Activated CD8-positive, alpha-beta memory T cell treated with anti-CD3 and anti-CD28 coated beads, Interleukin-2, amount 10 ng/mL, durations not matched to agents 7 days and 5 days (primary cell): ENCODE measurements at regions not wholly inside any gene's neighbourhood (a gene's known extent, or its start where the extent isn't known, plus 50 kb on each side); places are given as distances from the start of the nearest gene placed in this dataset.

Source experiments
- ATAC-seq: fragments of 150-1000 bp; cut with Tn5 transposase; one replicate; pipeline ENCODE4 v1.10.0; 2021; ENCODE audit warnings: moderate library complexity
- CTCF ChIA-PET: fragments of 350-600 bp; sonication (Branson Sonifier 250); formaldehyde crosslinking; loops from one replicate; lab custom pipeline; 2021; ENCODE audit warnings: antibody characterized with exemption; lab: Charles Lee
- DNase-seq: peaks from one replicate; pipeline ENCODE4 v3.0.0-alpha.2; 2020
- H3K27ac Mint-ChIP-seq: one replicate; pipeline ENCODE4 v1.8.0; 2021; ENCODE audit warnings: mild to moderate bottlenecking, mixed read lengths
- H3K27me3 Mint-ChIP-seq: one replicate; pipeline ENCODE4 v1.8.0; 2021; ENCODE audit warnings: mixed read lengths
- H3K36me3 Mint-ChIP-seq: one replicate; pipeline ENCODE4 v1.8.0; 2021; ENCODE audit warnings: mild to moderate bottlenecking, mixed read lengths
- H3K4me1 Mint-ChIP-seq: one replicate; pipeline ENCODE4 v1.8.0; 2021; ENCODE audit warnings: mixed read lengths
- H3K4me3 Mint-ChIP-seq: one replicate; pipeline ENCODE4 v1.8.0; 2021; ENCODE audit warnings: mild to moderate bottlenecking, moderate library complexity, mixed read lengths
- H3K9me3 Mint-ChIP-seq: one replicate; pipeline ENCODE4 v1.8.0; 2022; ENCODE audit warnings: low read depth, mixed read lengths

DNA sequence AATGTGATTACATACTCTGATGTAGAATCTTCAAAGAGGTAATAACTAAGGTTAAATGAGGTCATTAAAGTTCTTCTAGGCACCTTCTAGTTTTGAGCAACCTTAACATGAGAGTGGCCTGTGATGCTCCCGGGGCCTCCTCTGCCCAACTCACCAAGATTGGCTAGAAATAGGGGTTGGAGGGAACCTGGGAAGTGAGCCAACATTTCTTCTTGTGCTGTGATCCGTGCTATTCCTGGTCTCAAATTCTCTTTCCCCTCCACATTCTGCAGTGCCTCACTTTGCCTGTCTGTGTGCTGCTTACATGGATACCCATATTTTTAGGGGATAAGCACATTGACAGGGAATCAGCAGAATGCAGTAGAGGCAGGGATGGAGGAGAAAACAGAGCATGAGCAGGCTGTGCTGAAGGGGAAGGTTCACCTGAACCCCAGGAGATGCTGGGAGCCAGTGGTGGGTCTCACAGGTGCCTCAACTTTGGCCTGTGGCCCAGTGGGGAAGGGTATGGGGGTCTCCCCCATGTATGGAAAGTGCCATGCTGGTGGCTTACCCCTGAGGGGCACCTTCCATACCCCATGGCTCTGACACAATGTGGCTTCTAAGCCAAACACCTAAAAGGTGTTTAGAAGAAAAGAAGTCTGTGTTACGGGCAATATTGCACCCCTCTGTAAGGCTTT, 164.7 kb upstream of the CHD6 start:
- ATAC-seq, result no peak
- Mint-ChIP-seq H3K4me1 (no peaks in the 10 kb centered on the region), H3K27me3 (no peaks in the 10 kb centered on the region), H3K36me3 (no peaks in the 10 kb centered on the region), H3K4me3 (no peak overlapping the region), H3K9me3 (no peaks in the 10 kb centered on the region), H3K27ac (no peak overlapping the region)
- no peak for DNase-seq
- CTCF ChIA-PET, result no interaction called here

DNA sequence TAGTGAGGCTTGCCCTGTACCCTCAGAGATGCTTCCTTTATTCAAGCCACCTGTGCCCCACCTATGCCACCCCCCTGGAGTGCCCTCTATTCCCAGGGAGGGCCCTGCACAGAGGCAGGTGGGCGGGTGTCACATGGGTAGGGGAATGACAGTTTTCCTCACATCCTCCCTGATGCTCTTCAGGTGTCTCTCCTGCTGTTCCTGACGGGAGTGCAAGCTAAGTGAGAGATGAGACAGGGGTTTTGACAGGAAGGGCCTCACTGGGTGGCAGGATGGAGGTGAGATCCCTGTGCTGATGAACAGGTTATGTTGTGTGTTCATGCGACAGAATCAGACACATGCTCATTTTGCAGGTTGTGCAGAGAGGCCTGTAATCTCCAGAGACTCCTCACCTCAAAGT, 164.1 kb upstream of the CHD6 start:
- ATAC-seq (no peak), DNase-seq (no peak)
- CTCF ChIA-PET, result no interaction called here
- Mint-ChIP-seq H3K27me3 (no peaks in the 10 kb centered on the region), H3K4me1 (no peaks in the 10 kb centered on the region), H3K4me3 (no peak overlapping the region), H3K36me3 (no peaks in the 10 kb centered on the region), H3K9me3 (no peaks in the 10 kb centered on the region), H3K27ac (no peak overlapping the region)

- CTCF ChIA-PET, result no interaction called here
- no peak for DNase-seq
- Mint-ChIP-seq H3K27ac (no peak overlapping the region), H3K4me1 (no peaks in the 10 kb centered on the region), H3K9me3 (no peaks in the 10 kb centered on the region), H3K27me3 (no peaks in the 10 kb centered on the region), H3K4me3 (no peak overlapping the region), H3K36me3 (no peaks in the 10 kb centered on the region)
- no peak for ATAC-seq
Measured at GRCh38 chr20:41776421-41776820, 158.2 kb upstream of the CHD6 start.

DNA sequence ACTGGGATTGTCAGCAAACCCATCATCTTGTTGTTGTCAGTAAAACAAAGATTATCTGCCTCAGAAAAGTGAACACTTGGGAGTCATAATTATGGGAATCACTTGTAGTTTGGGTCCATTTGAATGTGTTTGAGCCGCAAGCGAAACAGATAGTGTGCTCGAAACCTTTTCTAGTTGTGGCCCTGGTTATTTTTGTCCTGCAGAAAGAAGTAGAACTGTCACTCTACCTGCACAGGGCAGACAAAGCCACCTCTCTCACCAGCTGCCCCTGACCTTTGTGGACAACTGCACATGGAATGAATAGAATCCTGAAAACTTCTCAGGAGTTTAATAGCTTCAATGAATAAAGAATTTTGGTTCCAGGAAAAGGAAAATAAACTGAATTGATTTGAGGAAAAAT, 156.1 kb upstream of the CHD6 start:
- DNase-seq (no peak), ATAC-seq (no peak)
- Mint-ChIP-seq H3K4me1 (no peaks in the 10 kb centered on the region), H3K4me3 (no peak overlapping the region), H3K27me3 (no peaks in the 10 kb centered on the region), H3K27ac (no peak overlapping the region), H3K36me3 (no peaks in the 10 kb centered on the region), H3K9me3 (no peaks in the 10 kb centered on the region)
- CTCF ChIA-PET, result no interaction called here

DNA sequence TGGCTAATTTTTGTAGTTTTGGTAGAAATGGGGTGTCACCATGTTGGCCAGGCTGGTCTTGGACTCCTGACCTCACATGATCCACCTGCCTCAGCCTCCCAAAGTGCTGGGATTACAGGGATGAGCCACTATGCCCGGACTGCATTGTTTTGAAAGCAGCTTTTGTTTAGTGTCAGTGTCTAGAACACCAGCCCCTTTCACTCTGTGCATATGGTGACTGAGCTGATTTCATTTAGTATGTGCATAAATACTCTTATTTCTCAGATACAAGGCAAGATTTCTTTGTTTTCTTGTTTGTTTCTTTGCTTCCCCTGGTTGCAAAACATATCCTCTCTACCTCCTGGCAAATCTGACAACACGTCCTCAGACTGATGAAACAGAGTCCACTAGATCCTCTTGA, 152.8 kb upstream of the CHD6 start:
- Mint-ChIP-seq H3K27me3 (no peaks in the 10 kb centered on the region), H3K9me3 (no peaks in the 10 kb centered on the region)

DNA sequence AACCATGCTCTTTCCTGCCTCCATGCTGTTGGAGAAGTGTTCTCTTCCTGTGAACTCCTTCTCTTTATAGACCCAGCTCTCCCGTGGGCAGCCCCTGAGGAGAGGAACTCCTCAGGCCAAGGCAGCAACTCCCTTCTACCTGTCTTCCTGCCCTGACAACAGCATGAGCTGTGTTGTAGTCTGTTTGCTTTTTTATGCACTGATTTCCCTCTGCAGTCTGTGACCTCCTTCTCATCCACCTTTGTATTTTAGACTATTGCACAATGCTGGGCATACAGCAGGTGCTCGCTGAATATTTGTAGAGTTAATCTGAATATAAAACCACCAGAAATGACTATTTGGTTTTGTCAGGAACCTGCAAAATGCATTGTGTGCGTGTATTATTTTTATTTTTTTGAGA, 152.2 kb upstream of the CHD6 start:
- Mint-ChIP-seq H3K36me3 (no peaks in the 10 kb centered on the region), H3K4me3 (no peak overlapping the region), H3K4me1 (no peaks in the 10 kb centered on the region), H3K27me3 (no peaks in the 10 kb centered on the region), H3K27ac (no peak overlapping the region), H3K9me3 (no peaks in the 10 kb centered on the region)
- DNase-seq, result no peak
- CTCF ChIA-PET, result no interaction called here
- ATAC-seq, result no peak

More for the DNA sequence above, 152.8 kb upstream of the CHD6 start:
- Mint-ChIP-seq H3K27ac (no peak overlapping the region), H3K36me3 (no peaks in the 10 kb centered on the region), H3K4me3 (no peak overlapping the region), H3K4me1 (no peaks in the 10 kb centered on the region)
- no peak for ATAC-seq
- DNase-seq, result no peak
- CTCF ChIA-PET, result no interaction called here

GRCh38 chr20:41769592-41770018, 151.4 kb upstream of the CHD6 start:
- Mint-ChIP-seq H3K27ac (no peak overlapping the region), H3K27me3 (no peaks in the 10 kb centered on the region), H3K9me3 (no peaks in the 10 kb centered on the region), H3K4me1 (no peaks in the 10 kb centered on the region), H3K4me3 (no peak overlapping the region), H3K36me3 (no peaks in the 10 kb centered on the region)
- DNase-seq (no peak), ATAC-seq (no peak)
- CTCF ChIA-PET, result no interaction called here

GRCh38 chr20:41750137-41750536, 132.0 kb upstream of the CHD6 start:
- no peak for ATAC-seq
- Mint-ChIP-seq H3K4me3 (no peak overlapping the region), H3K27me3 (peaks cover 6% of the 10 kb centered on the region), H3K9me3 (no peaks in the 10 kb centered on the region), H3K36me3 (no peaks in the 10 kb centered on the region), H3K27ac (no peak overlapping the region), H3K4me1 (no peaks in the 10 kb centered on the region)
- CTCF ChIA-PET, result no interaction called here
- no peak for DNase-seq

- CTCF ChIA-PET, result interaction anchor here (0.9 kb wide), 1 partner anchor 14 kb away, joined by 3 read pairs; no protein-coding TSS in a partner anchor
- Mint-ChIP-seq H3K9me3 (no peaks in the 10 kb centered on the region), H3K27me3 (peaks cover 11% of the 10 kb centered on the region), H3K4me1 (no peaks in the 10 kb centered on the region), H3K36me3 (no peaks in the 10 kb centered on the region), H3K4me3 (no peak overlapping the region), H3K27ac (no peak overlapping the region)
- ATAC-seq (no peak), DNase-seq (no peak)
Measured at GRCh38 chr20:41748756-41749582, 130.8 kb upstream of the CHD6 start.

GRCh38 chr20:41748051-41748450, 129.9 kb upstream of the CHD6 start:
- no peaks in the 10 kb centered on the region for H3K36me3 Mint-ChIP-seq
- H3K4me1 Mint-ChIP-seq, result no peaks in the 10 kb centered on the region
- DNase-seq (no peak), ATAC-seq (no peak)
- no peak overlapping the region for H3K4me3 Mint-ChIP-seq
- no peak overlapping the region for H3K27ac Mint-ChIP-seq
- H3K27me3 Mint-ChIP-seq, result peaks cover 9% of the 10 kb centered on the region
- CTCF ChIA-PET, result interaction anchor here (0.9 kb wide), 1 partner anchor 13 kb away, joined by 3 read pairs; no protein-coding TSS in a partner anchor
- H3K9me3 Mint-ChIP-seq, result no peaks in the 10 kb centered on the region

DNA sequence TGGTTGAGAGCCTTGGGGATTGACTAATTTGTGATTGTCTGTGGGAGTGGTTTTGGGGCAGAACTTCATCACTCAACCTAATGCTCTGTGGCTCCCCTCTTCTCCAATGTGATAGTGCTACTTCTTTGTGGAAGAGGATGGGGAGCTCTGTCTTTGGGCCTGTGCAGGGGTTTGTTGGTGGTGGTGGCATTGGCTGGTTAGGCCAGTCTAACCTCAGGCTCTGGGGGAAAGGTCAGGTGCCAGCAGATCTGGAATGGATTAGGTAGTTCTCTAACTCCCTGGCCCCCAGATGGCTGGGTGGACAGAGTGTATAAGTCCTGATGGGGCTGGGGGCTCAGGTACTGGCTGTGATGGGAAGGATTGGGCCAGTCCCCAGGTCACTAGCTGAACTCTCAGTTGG, 129.0 kb upstream of the CHD6 start:
- ATAC-seq (no peak), DNase-seq (no peak)
- Mint-ChIP-seq H3K4me3 (no peak overlapping the region), H3K27ac (no peak overlapping the region), H3K4me1 (no peaks in the 10 kb centered on the region), H3K36me3 (no peaks in the 10 kb centered on the region), H3K9me3 (no peaks in the 10 kb centered on the region), H3K27me3 (peaks cover 9% of the 10 kb centered on the region)
- CTCF ChIA-PET, result interaction anchor here (2.1 kb wide), 1 partner anchor 13 kb away, joined by 8 read pairs; no protein-coding TSS in a partner anchor

- Mint-ChIP-seq H3K27me3 (peaks cover 9% of the 10 kb centered on the region), H3K4me1 (no peaks in the 10 kb centered on the region), H3K27ac (no peak overlapping the region), H3K9me3 (no peaks in the 10 kb centered on the region), H3K36me3 (no peaks in the 10 kb centered on the region), H3K4me3 (no peak overlapping the region)
- DNase-seq (no peak), ATAC-seq (no peak)
- CTCF ChIA-PET, result interaction anchor here (2.1 kb wide), 1 partner anchor 12 kb away, joined by 8 read pairs; no protein-coding TSS in a partner anchor
Measured at GRCh38 chr20:41746635-41747034, 128.5 kb upstream of the CHD6 start.

- H3K4me3 Mint-ChIP-seq, result no peak overlapping the region
- H3K36me3 Mint-ChIP-seq, result no peaks in the 10 kb centered on the region
- H3K27ac Mint-ChIP-seq, result no peak overlapping the region
- CTCF ChIA-PET, result interaction anchor here (1.2 to 2.3 kb wide), 7 partner anchors 10 to 1669 kb away, joined by 3 to 8 read pairs (median 5); no protein-coding TSS in a partner anchor
- ATAC-seq (peak; percentile 30), DNase-seq (peak; percentile 59)
- no peaks in the 10 kb centered on the region for H3K27me3 Mint-ChIP-seq
- no peaks in the 10 kb centered on the region for H3K9me3 Mint-ChIP-seq
- H3K4me1 Mint-ChIP-seq, result no peaks in the 10 kb centered on the region
Measured at GRCh38 chr20:41738604-41739206, 120.5 kb upstream of the CHD6 start.
